PC-9 (cell line): ENCODE measurements at regions not wholly inside any gene's neighbourhood (a gene's known extent, or its start where the extent isn't known, plus 50 kb on each side); places are given as distances from the start of the nearest gene placed in this dataset.

ENCODE experiments used
- BruUV-seq: library from RNA; stranded (reverse); fragments of 400-500 nt; replicated peaks from 2 replicates; lab custom pipeline; 2021; lab: Mats Ljungman, UMichigan
- CTCF ChIA-PET: fragments of 300-600 bp; sonication (Branson Sonifier 250); formaldehyde crosslinking; loops from one replicate; lab custom pipeline; 2022; ENCODE audit warnings: antibody characterized with exemption; lab: Charles Lee
- POLR2A ChIA-PET: fragments of 300-600 bp; sonication (Branson Sonifier 250); formaldehyde crosslinking; loops from one replicate; lab custom pipeline; 2022; ENCODE audit warnings: antibody characterized with exemption; ENCODE audit not compliant: unreplicated experiment; lab: Charles Lee
- DNase-seq, 2 experiments: peaks; one replicate each; pipeline versions ENCODE4 v3.0.0 to v3.0.0-alpha.2; 2015 to 2022; ENCODE audit warnings: mixed read lengths in 1 of 2
- H2AFZ ChIP-seq: fragments of 200-600 bp; sonication (generic); 2 replicates; pipeline ENCODE4 v1.8.1; 2017; ENCODE audit warnings: antibody characterized with exemption
- H3F3A ChIP-seq: fragments of 200-600 bp; sonication (generic); 2 replicates; pipeline ENCODE4 v1.8.1; 2017; ENCODE audit warnings: antibody characterized with exemption, mild to moderate bottlenecking, low read depth; ENCODE audit not compliant: insufficient read depth
- H3K27ac ChIP-seq: fragments of 200-600 bp; sonication (generic); 2 replicates; pipeline ENCODE4 v1.6.1; 2016; ENCODE audit warnings: mixed run types
- H3K27me3 ChIP-seq: fragments of 200-600 bp; sonication (generic); 2 replicates; pipeline ENCODE4 v1.6.1; 2016; ENCODE audit warnings: low read depth, mixed run types; ENCODE audit not compliant: insufficient read depth
- H3K36me3 ChIP-seq: fragments of 200-600 bp; sonication (generic); 2 replicates; pipeline ENCODE4 v1.6.1; 2016; ENCODE audit warnings: low read depth, mixed run types
- H3K4me1 ChIP-seq: fragments of 200-600 bp; sonication (generic); replicated peaks from 2 replicates; pipeline ENCODE4 v1.6.1; 2016; ENCODE audit warnings: mixed run types; ENCODE audit not compliant: insufficient read depth
- H3K4me2 ChIP-seq: fragments of 200-600 bp; sonication (generic); 2 replicates; pipeline ENCODE4 v1.6.1; 2017; ENCODE audit warnings: mixed run types
- H3K4me3 ChIP-seq: fragments of 200-600 bp; sonication (generic); 2 replicates; pipeline ENCODE4 v1.6.1; 2016; ENCODE audit warnings: mixed run types
- H3K79me2 ChIP-seq: fragments of 200-600 bp; sonication (generic); 2 replicates; pipeline ENCODE4 v1.6.1; 2017; ENCODE audit warnings: low read depth, mixed run types
- H3K9me2 ChIP-seq: fragments of 200-600 bp; sonication (generic); 2 replicates; pipeline ENCODE4 v1.8.1; 2017; ENCODE audit warnings: mild to moderate bottlenecking; ENCODE audit not compliant: insufficient read depth
- H3K9me3 ChIP-seq: fragments of 200-600 bp; sonication (generic); 2 replicates; pipeline ENCODE4 v1.8.1; 2016; ENCODE audit warnings: low read depth; ENCODE audit not compliant: insufficient read depth
- H4K20me1 ChIP-seq: fragments of 200-600 bp; sonication (generic); 2 replicates; pipeline ENCODE4 v1.8.1; 2017; ENCODE audit not compliant: insufficient read depth
- EZH2 ChIP-seq: fragments of 200-600 bp; sonication (generic); IDR thresholded peaks from 2 replicates; pipeline ENCODE4 v1.8.0; 2017; ENCODE audit warnings: antibody characterized with exemption, low read depth
- intact Hi-C: fragments of 100-400 bp; cut with micrococcal nuclease; formaldehyde crosslinking; loops from one replicate; pipeline ENCODE4 v1.10.0; 2022; ENCODE audit not compliant: unreplicated experiment
- TF ChIP-seq, protein P1 (sequence below): fragments of 200-600 bp; sonication (generic); conservative IDR thresholded peaks from 2 replicates; pipeline ENCODE4 v1.6.1; 2017; ENCODE audit warnings: mixed run types, antibody characterized with exemption, mild to moderate bottlenecking, moderate library complexity

DNA sequence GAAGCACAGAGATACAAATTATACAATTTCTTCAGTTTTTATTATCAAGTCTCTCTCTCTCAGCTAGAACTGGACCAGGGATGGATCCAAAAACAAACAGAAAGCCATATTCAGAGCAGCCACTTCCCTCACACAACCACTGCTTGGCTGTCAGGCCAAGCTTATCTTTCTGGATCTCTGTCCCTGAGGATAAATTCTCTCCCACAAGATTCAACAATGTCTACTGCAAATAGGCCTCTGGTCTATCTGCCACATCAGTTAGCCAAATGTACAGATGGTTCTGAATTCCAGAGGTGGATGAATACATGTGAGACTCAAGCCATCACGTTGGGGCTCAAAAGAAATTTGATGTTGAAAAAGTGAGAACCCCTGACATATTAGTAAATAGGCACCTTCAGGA, 350.9 kb downstream of the LTN1 start:
- H3K4me1 ChIP-seq = peaks cover 14% of the 10 kb centered on the region
- H4K20me1 ChIP-seq = no peaks in the 10 kb centered on the region
- ChIA-PET POLR2A (no interaction called here), CTCF (no interaction called here)
- H3K4me2 ChIP-seq = no peak overlapping the region
- DNase-seq = no peak
- H3K9me2 ChIP-seq = no peaks in the 10 kb centered on the region
- TF ChIP-seq, protein P1, sequence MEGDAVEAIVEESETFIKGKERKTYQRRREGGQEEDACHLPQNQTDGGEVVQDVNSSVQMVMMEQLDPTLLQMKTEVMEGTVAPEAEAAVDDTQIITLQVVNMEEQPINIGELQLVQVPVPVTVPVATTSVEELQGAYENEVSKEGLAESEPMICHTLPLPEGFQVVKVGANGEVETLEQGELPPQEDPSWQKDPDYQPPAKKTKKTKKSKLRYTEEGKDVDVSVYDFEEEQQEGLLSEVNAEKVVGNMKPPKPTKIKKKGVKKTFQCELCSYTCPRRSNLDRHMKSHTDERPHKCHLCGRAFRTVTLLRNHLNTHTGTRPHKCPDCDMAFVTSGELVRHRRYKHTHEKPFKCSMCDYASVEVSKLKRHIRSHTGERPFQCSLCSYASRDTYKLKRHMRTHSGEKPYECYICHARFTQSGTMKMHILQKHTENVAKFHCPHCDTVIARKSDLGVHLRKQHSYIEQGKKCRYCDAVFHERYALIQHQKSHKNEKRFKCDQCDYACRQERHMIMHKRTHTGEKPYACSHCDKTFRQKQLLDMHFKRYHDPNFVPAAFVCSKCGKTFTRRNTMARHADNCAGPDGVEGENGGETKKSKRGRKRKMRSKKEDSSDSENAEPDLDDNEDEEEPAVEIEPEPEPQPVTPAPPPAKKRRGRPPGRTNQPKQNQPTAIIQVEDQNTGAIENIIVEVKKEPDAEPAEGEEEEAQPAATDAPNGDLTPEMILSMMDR = no peak
- TF ChIP-seq EZH2 = no peak
- no peak overlapping the region for H3K4me3 ChIP-seq
- no peak overlapping the region for H3K27ac ChIP-seq
- no peak overlapping the region for H2AFZ ChIP-seq
- peaks cover 6% of the 10 kb centered on the region; the same call in 1 of the 2 replicates for H3K9me3 ChIP-seq
- no peaks in the 10 kb centered on the region for H3K79me2 ChIP-seq
- H3K27me3 ChIP-seq = no peaks in the 10 kb centered on the region
- H3F3A ChIP-seq = peaks cover 8% of the 10 kb centered on the region; the same call in 1 of the 2 replicates
- H3K36me3 ChIP-seq = no peaks in the 10 kb centered on the region
- intact Hi-C loops = no loop called here
- no TSS peak for BruUV-seq

DNA sequence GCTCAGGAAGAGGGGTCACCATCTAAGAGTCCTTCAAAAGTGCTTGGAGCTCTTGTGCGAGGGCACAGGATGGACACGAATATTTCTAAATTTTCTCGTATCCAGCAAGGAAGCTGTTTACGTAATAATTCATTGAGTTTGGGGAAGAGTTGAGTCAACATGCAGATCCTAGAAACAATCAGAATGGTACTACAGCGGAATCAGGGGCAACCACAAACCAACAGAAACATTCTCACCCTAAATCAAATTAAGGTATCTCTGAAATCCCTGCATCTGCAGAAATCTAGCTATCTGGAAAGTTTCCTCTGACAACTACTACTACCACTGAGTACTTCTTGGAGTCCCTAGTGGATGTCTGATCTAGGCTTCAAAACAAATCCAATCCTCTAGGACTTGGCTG, 352.4 kb downstream of the LTN1 start:
- Histone ChIP-seq H3K36me3 (no peaks in the 10 kb centered on the region), H3F3A (peaks cover 13% of the 10 kb centered on the region; the same call in 1 of the 2 replicates), H3K4me3 (no peak overlapping the region), H4K20me1 (no peaks in the 10 kb centered on the region), H2AFZ (no peak overlapping the region), H3K9me2 (no peaks in the 10 kb centered on the region), H3K27ac (no peak overlapping the region), H3K27me3 (no peaks in the 10 kb centered on the region), H3K4me2 (no peak overlapping the region), H3K9me3 (peaks cover 6% of the 10 kb centered on the region; the same call in 1 of the 2 replicates), H3K4me1 (peaks cover 21% of the 10 kb centered on the region), H3K79me2 (no peaks in the 10 kb centered on the region)
- ChIA-PET POLR2A (no interaction called here), CTCF (no interaction called here)
- intact Hi-C loops = no loop called here
- no peak for DNase-seq
- TF ChIP-seq EZH2 = no peak
- TF ChIP-seq, protein P1 = no peak
- no TSS peak for BruUV-seq

DNA sequence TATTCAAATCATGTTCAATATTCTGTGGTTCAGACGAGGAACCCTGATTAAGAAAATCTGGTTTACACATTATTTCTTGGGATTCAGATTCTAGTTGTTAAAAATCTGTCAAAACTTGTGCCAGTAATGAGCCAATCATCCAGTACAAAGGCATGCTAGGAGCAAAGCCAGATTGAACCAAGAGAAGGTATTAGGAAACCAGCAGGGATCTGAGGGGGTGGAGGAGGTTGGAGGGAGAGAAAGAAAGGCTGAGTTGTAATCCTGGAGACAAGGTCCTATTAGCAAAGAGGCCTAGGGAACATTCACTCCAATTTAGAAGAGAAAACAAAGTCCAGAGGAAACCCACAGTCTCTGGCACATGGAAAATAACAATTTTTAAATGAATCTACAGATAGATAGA, 352.9 kb downstream of the LTN1 start:
- H2AFZ ChIP-seq = no peak overlapping the region
- POLR2A ChIA-PET = no interaction called here
- intact Hi-C loops = loop anchor here (10.0 kb wide), 1 partner anchor 105 kb away; no protein-coding TSS in a partner anchor
- H3K27me3 ChIP-seq = no peaks in the 10 kb centered on the region
- no peak overlapping the region for H3K4me3 ChIP-seq
- H4K20me1 ChIP-seq = no peaks in the 10 kb centered on the region
- H3K4me1 ChIP-seq = peaks cover 21% of the 10 kb centered on the region
- no peak overlapping the region for H3K4me2 ChIP-seq
- CTCF ChIA-PET = no interaction called here
- H3K27ac ChIP-seq = no peak overlapping the region
- no peaks in the 10 kb centered on the region for H3K36me3 ChIP-seq
- peaks cover 6% of the 10 kb centered on the region; the same call in 1 of the 2 replicates for H3K9me3 ChIP-seq
- H3K79me2 ChIP-seq = no peaks in the 10 kb centered on the region
- no peak for DNase-seq
- H3F3A ChIP-seq = peaks cover 13% of the 10 kb centered on the region; the same call in 1 of the 2 replicates
- TF ChIP-seq, protein P1 = no peak
- TF ChIP-seq EZH2 = no peak
- BruUV-seq = no TSS peak
- no peaks in the 10 kb centered on the region for H3K9me2 ChIP-seq
